Stimulated activated CD4-positive, alpha-beta T cell treated with anti-CD3 and anti-CD28 coated beads, TNF-alpha, amount 100 ng/mL, for 48 hours (primary cell): ENCODE measurements at regions not wholly inside any gene's neighbourhood (a gene's known extent, or its start where the extent isn't known, plus 50 kb on each side); places are given as distances from the start of the nearest gene placed in this dataset.

Experiments
- DNase-seq, 3 donors: peaks; one replicate each; pipeline ENCODE4 v3.0.0-alpha.2; 2020; ENCODE audit warnings: low read depth in 3 of 3

DNA sequence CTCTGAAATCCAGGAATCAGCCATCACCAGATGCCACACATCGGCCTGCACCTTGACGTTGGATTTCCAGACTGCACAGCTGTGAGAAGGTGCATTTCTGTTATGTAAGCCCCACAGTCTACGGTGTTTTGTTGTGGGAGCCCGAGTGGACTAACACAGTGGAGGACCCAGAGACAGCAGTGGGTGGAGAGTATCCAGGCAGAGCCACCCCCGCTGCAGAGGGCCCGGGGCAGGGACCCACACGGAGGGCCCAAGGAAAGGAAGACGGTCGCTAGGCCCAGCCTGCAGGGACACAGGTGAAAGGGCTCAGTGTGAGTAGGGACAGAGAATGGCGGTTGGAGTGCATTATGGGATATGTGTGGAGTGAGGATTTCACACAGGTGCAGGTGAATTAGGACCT lies 288.3 kb upstream of the AJAP1 start:
- DNase-seq, result no peak

DNA sequence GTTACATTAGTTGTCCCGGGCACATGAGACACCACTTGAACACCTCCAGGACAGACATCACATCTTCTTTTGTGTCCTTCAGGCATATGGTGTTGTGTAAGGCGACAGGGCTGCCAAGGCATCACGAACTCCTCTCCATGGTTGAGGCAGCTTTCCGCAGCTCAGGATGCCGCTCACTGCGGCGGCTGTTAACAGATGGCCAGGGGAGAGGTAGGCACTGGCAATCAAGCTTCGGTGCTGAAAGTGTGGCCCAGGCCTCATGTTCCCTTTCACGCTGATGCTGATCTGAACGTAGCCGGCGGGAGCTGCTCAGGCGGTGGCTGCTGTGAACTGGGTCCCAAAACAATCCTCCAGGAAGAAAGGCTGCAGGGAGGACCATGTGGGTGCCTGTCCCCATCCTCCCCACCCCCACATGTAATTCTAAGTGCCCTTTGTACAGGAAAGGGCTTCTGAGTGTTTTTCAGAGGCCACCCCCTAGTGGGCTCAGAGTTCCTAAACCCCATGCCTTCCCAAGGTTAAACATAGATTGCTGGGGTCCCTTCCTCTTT lies 287.1 kb upstream of the AJAP1 start:
- DNase-seq, result no peak

DNA sequence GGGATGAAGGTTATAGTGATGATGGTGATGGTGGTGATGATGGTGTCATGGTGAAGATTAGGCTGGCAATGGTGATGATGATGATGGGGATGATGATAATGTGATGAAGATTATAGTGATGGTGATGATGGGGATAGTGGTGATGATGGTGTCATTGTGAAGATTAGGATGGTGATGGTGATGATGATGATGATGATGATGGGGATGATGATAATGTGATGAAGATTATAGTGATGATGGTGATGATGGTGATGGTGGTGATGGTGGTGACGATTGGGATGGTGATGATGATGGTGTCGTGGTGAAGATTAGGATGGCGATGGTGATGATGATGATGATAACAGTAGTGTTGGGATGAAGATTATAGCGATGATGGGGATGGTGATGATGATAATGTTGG lies 285.1 kb upstream of the AJAP1 start:
- DNase-seq, result no peak

DNA sequence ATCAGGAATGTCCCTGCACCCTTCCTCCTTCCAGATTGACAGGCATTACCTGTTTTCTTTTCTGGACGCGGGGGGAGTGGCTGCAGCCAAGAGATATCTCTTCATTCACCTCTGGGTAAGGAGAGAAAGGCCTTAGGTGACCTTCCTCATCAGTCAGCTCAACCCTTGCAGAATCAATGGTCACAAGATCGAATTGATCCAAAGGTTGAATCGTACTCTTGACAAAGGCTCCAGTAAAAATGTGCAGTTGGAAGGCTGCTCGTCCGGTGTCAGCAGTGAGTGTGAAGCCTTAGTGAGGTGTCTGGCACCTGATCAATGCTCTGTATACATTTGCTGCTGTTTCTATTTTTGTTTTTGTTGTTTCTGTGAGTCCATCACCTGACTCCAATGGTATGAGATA lies 282.6 kb upstream of the AJAP1 start:
- DNase-seq, result no peak

- no peak for DNase-seq
These were observed 278.6 kb upstream of the AJAP1 start for GRCh38 chr1:4375812-4376211.

DNA sequence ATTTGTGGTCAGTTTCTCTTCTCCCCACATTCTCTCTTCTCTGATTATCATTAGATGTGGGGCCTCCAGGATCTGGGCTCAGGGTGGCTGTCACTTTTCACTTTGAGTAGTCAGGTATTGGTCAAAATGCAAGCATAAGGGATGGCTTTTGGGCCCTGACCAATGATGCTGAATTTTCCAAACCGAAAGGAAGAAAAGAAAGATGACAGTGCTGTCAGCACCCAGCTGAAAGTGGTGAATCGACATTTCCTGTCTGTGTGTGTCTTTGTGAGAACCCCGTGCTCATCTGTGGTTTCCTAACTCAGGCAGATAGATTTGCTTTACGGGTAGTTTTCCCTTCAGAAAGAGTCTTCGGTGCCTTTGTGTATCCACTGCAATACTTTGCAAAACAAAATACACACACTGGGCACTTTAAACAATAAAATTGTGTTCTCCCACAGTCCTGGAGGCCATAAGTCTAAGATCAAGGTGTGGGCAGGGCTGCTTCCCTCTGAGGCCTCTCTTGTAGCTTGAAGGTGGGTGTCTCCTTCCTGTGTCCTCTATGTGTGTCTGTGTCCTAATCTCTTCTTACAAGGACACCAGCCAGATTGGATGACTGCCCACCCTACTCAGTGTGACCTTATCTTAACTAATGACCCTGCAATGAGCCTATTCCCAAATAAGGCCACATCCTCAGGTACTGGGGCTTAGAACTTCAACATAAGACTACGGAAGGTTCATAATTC lies 274.8 kb upstream of the AJAP1 start:
- DNase-seq, result no peak

DNA sequence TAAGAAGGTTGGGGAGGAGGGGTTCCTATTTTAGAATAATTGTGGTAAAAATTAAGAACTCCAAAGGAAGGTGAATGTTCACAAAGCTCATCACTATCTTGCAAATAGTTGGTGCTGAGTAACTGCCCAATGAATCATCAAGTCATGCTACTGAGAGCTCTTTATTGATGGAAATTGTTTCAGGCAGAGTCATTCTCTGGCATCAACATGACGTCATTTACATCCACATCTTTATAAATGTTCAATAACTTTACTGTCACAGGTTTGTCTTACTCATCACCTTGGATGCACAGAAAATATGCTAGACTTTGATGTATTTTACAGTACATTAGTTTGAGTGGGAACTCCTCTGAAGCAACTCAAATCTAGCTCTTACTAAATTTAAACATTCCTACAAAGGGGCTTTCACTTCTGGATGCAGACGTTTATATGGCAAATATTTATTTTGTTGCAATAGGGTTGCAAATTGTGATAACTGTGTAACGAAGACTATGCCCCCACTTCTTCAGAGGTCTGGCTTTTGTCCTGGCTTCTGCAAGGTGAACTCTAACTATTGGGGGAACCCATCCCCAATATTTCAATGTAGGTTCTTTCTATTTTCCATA lies 273.7 kb upstream of the AJAP1 start:
- DNase-seq, result no peak

DNA sequence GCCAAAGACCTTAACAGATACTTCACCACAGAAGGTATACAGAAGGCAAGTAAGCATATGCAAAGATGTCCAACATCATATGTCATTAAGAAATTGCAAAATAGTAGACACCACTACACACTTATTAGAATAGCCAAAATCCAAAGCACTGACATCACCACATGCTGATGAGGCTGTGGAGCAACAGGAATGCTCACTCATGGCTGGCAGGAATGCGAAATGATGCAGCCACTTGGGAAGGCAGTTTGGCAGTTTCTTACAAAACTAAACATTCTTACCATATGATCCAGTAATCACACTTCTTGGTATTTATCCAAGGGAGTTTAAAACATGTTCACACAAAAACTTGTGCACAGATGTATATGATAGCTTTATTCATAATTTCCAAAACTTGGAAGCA lies 261.2 kb upstream of the AJAP1 start:
- DNase-seq, result no peak

DNA sequence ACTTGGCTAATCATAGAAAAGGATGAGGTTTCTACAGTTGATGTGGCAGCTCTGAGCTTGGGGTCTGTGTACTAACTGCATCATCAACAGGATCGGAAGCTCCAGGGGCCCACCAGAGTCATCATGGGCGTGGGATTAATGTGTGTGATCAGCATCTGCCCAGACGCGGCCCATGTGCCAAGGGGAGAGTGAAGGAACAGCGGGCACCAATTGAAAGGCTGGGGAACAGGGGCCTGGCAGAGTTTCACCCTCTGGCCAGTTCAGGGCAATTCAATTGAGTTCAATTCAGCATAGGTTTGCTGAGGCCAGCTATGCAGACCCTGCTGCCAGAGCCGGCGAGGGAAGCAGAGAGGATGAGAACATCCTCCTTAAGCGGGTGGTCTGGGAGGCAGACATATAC lies 260.0 kb upstream of the AJAP1 start:
- DNase-seq, result no peak

DNA sequence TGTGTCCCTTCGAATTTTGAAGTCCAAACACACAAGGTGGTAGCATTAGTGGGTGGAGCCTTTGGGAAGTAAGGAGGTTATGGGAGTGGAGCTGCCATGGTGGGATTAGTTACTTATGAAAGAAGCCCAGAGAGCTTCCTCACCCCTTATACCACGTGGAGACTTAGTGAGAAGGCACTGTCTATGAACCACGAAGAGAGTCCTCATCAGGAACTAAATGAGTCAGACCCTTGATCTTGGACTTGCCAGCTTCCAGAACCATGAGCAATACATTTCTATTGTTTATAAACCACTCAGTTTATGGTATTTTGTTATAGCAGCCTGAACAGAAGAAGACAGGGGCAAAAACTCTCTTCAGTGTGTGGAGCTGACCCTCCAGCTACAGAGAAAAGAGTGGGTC lies 259.3 kb upstream of the AJAP1 start:
- no peak for DNase-seq

- no peak for DNase-seq
These were observed 258.7 kb upstream of the AJAP1 start for GRCh38 chr1:4395676-4396075.

DNA sequence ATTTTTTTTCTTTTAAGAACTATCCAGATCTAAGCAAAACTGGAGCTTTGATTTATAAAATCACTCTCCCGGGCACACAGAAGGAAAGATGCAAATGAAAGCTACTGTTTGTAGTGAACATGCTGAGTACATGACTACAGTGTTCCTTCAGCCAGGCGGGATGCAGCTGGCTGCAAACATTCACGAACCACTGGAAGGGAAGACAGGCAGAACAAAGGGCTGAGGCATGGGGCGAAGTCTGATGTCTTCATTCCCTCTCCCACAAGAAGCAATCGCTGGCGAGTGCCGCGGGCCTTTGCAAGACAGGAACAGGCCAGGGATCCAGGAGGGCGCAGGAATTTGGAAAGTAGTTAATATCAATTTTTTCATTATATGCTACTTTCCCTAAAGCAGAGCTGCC lies 257.9 kb upstream of the AJAP1 start:
- DNase-seq, result no peak

- no peak for DNase-seq
These were observed 257.2 kb upstream of the AJAP1 start for GRCh38 chr1:4397196-4397595.

DNA sequence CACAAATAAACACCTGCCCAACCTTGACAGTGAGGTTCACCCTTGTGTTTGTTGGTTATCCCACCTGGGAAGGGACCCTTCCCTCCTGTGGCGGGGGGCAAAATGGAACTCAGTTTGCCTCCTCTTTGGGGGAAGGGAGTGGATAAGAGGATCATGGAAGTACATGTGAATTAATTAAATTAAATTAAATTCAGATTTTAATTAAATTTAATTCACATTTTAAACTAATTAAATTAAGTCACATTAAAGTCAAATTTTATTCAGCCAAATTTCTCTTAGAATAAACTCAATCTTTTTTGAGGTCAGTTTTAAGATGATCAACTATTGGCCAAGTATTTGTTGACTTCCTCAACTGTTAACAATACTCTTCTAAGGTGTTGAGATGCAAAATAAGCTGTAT lies 252.4 kb upstream of the AJAP1 start:
- no peak for DNase-seq

DNA sequence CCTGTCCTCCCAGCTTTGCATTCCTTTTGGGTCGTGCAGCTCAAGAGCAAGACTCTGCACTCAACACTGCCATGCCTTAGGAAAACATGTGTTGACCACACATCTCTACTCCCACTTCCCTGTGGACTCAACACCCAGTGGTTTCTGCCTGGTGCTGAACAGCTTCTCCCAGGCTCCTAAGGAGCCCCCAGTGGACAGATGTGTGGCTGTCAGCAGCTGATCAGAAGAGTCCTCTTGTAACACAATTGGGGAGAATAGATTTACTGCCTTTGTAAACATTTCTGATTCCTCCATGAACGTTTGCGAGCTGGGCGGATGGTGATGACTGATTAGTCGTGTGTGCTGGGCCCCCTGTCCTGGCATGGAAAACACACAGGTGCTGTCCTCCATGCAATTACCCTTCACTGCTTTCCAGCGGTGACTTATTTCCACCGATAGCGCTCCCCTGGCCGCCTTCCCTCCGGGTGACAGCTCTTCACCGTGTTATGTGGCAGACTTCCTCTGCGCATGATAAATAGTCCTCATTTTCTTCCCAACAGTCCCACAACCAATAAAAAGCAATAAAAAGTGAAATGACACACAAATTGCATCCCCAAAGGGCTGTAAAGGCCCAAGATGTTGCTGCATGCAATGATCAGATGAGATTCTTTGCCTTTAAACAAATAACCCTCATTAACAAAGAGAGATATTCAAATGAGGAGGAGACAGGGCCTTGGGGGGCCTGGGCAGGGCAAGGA lies 249.4 kb upstream of the AJAP1 start:
- no peak for DNase-seq

GRCh38 chr1:4407851-4408250 lies 246.6 kb upstream of the AJAP1 start:
- no peak for DNase-seq

DNA sequence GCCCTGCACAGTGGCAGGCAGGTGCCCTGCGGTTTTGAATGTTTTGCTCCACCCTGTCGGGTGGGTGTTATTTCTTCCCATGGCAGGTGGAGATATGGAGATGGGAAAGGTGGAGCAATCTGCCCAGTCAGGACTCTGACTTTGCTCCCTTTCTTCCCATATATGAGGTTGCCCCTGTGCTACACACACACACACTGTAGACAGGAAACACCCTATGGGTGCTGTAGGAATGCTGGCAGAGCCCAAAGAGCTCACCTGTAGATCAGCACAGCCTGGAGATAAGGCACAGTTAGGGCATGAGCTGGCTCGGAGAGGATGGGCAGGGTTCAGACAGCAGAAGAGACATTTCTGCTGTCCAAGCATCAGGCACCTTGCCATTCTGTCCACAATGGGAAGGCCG lies 246.0 kb upstream of the AJAP1 start:
- no peak for DNase-seq

- no peak for DNase-seq
These were observed 242.5 kb upstream of the AJAP1 start for GRCh38 chr1:4411862-4412261.

DNA sequence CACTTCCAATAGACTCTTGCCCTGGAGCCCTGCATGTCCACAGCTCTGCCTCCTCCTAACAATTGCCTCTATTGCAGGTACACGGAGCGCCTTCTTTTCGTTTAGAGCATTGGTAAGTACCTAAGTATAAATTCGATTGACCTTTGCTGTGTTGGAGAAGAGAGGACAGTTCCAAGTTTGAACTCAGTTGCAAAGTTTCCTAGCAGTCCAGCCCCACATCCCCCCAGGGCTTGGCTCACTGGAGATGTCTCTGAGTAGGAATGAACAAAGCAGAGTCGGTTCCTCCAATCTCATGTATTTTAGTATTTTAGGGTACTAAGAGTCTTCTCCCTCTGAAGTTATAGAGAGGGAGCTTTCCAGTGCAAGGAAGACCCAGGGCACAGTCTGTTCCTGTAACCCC lies 238.9 kb upstream of the AJAP1 start:
- DNase-seq, result no peak

- no peak for DNase-seq
These were observed 238.2 kb upstream of the AJAP1 start for GRCh38 chr1:4416189-4416588.

DNA sequence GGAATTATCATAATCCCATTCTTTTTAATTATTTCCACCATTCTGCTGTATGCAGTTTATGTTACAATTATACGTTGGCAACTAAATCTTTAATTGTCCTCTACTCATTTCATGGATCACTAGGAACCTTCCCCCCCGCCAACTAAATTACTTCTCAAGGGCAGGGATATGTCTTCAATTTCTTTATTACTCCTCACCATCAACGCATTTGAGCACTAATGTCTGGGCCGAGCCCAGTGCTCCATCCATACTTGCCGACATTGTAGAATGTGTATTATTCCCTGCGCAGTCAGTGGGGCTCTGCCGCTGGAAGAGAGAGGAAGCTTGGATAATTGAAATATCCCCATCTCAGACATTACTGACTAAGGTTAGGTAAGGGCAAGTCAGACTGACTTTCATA lies 236.4 kb upstream of the AJAP1 start:
- no peak for DNase-seq

- no peak for DNase-seq
These were observed 232.4 kb upstream of the AJAP1 start for GRCh38 chr1:4421986-4422385.
